ENCODE measurements at regions not wholly inside any gene's neighbourhood (a gene's known extent, or its start where the extent isn't known, plus 50 kb on each side); places are given as distances from the start of the nearest gene placed in this dataset.

DNA sequence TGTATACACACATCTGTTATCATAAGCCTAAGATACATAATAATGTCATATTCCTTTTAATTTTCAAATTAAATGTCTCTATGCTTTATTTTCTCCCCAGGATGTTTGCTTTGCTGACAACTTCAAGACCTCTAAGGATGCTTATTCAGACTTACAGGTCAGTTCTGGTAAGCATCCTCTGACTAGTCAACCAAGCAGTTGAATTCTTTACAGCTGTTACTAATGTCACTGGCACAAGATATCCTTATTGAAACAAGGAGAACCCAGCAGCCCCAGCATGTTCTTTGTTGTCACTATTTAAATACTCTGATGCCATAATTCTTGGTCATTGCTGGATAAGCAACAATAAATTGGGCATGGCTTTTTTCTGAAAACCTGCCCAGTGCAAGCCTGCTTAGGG, 232.3 kb upstream of the PMFBP1 start:
- TF ChIP-seq CTCF (IDR thresholded peaks at IDR 0.05; ENCODE audit: insufficient read depth, low read length) (no peak), POLR2AphosphoS5 (IDR thresholded peaks at IDR 0.05; ENCODE audit: low read depth) (no peak)

All from HL-60 (cell line).